HG02588 (cell line): ENCODE measurements at regions not wholly inside any gene's neighbourhood (a gene's known extent, or its start where the extent isn't known, plus 50 kb on each side); places are given as distances from the start of the nearest gene placed in this dataset.
A peak's percentile ranks its signal among the peaks of the same experiment; 100 is the strongest.

Experiments used
- ATAC-seq: cut with Tn5 transposase; IDR thresholded peaks from one replicate; pipeline ENCODE4 v1.9.1; 2021; ENCODE audit warnings: mild to moderate bottlenecking, moderate library complexity; ENCODE audit not compliant: unreplicated experiment

DNA sequence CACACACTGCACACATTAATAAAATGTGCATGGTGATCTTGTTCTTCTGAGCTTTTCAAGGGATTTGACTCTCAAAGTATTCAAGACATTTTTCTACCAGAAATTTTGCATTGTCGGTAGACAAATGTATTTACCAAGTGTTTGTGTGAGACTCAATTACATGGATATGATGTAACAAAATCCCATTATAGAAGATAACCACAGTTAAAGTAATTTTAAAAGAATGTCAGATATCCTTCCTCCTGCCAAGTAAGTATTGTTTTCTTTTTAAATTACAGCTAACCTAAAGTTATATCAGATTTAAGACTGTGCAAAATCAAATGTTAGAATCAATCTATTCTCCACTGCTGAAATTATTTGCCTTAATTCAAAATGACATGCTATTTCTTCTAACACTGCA is 1344.5 kb upstream of the CHAC2 start:
- no peak for ATAC-seq

DNA sequence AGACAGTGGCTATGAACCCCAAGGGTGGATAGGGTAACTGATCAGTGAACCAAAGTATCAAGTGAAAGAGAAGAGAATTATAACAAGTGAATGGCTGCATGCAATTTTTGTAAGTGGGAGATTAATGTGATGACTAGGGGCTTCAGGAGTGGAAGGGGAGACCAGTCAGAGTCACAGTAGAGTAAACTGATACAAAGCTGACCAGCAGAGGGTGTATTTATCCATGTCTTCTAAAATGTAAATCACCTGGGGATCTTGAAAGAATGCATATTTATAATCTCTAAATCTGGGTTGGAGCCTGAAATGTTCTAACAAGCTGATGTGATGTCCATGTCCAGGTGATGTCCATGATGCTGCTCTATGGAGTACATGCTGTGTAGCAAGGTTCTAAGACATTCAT is 1351.3 kb upstream of the CHAC2 start:
- ATAC-seq: no peak

DNA sequence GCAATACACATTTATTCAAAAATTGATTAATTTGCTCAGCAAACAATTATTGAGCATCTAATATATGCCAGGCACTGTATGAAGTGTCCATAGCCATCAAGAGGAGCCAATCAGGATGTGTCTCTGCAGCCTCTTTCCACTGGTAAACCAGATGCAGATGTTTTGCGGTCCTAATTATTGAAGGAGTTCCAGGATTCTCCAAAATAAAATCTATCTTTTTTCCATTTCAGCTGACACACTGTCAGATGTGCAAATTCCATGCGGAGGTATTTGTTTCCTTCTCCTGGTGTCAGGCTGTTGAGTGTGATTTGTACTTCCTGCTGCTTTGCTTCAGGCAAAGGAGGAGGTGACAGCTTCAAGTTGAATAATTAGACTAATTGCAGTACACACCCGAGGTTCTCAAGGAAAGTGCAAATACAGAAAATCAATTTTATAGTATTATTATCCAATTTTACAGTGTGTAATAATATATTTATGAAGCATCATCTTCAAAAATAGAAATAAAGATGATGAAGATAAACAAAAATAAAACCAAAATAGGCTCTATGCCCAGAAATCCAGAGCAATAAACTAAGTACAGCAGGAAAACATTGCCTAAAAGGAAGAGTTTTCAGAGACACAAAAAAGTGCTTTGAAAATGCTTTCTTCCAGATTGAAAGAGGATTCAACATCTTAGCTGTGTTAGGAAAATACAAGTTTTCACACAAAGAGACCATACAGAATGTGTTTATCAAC is 1352.9 kb upstream of the CHAC2 start:
- ATAC-seq: no peak

DNA sequence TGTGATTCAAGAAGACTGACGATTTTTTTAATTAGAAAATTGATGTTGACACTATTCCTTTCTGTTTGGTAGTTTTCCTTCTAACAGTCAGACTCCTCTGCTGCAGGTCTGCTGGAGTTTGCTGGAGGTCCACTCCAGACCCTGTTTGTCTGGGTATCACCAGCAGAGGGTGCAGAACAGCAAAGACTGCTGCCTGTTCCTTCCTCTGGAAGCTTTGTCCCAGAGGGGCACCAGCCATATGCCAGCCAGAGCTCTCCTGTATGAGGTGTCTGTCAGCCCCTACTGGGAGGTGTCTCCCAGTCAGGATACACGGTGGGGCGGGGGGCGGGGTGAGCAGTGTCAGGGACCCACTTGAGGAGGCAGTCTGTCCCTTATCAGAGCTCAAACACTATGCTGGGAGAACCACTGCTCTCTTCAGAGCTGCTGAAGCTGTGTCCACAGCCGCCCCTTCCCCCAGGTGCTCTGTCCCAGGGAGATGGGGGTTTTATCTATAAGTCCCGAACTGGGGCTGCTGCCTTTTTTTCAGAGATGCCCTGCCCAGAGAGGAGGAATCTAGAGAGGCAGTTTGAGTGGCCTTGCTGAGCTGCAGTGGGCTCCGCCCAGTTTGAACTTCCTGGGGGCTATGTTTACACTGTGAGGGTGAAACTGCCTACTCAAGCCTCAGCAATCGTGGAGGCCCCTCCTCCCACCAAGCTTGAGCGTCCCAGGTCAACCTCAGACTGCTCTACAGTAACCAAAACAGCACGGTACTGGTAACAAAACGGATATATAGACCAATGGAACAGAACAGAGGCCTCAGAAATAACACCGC is 1358.1 kb upstream of the CHAC2 start:
- peak; percentile 84 for ATAC-seq

DNA sequence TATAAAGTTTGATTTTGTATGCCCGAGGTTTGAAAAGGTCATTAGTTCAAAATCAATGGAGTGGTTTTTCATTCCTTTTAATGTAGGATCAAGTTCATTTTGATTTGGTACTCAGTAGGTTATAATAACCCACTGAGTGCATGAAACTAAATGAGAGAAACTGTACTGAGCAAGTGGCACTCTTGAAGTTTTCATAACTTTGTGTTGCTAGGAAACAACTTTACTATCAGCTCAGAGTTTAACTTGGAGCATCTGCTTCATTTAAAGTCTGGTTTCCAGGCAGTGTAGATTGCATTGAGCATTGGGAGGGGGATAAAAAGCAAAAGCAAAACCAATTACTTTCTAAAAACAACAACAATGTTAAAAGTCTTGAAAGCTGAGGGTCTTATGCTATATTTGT is 1361.6 kb upstream of the CHAC2 start:
- ATAC-seq: no peak

DNA sequence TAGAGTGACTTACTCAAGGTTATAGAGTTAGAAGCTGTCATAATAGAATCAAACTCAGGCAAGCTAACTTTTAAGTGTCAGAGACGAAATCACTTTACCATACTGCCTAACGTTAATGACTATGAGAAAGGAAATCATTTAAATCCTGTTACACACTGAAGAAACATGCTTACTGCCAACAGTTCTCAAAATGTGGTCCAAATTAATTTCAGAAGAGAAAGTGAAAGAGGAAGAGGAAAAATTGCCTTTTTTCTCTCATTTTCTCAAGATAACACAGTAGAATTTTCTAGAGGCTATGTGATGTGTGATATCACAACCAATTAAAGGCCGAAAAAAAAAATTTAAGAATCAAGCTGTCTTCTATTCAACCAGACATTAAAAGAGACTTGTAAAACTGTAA is 1362.7 kb upstream of the CHAC2 start:
- no peak for ATAC-seq

DNA sequence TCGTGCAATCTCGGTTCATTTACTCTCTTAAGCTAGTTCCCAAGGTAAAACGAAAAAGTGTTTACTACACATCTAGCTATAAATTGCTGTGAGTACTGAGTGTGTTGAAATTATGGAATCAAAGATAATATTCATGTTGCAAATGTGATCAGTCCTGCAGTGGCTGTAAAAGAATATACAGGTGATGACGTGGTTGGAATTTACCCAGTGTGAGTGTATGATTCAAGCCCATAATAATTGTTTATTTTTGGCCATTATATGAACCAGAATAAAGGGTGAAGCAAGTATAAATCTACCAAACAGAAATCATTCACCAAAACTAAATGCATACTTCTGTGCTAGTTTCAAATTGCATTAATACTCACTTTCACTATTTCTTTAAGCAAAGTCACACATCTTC is 1363.6 kb upstream of the CHAC2 start:
- no peak for ATAC-seq

DNA sequence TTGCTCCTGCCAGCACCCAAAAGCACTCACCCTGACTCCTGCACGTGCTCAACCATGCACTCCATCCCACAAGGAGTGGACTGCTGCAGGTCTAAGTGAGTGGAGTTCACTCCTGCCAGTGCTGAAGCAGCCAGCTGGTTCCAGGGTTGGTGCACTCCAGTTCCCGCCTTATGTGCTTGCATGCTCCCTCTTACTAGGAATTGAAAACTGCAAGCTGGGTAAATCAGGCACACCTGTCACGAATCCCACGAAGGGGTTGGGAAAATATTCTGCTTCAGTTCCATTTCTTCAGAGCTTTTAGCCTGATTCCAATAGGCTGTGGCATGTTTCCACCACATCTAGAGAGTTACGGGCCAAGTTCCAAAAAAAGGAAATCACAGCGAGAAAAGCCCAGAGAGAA is 1365.5 kb upstream of the CHAC2 start:
- ATAC-seq: no peak

DNA sequence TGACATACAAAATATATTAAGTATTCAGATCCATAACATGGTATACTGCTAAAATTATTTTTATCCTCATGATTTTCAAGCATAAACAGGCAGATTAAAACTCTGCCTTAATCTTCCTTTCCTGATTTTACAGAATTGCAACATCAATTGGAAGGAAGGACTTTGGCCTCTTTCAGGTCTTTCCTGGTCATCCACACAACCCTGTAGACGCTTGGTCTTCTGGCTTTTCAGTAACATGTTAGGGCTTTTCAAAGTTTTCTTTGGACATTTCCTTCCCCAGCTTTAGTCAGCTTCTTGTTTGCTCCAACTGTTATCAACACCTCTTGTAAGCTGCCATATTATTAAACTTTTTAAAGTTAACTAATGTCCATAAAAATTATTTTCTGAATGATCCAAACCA is 1364.9 kb upstream of the NRXN1 start:
- ATAC-seq: no peak

DNA sequence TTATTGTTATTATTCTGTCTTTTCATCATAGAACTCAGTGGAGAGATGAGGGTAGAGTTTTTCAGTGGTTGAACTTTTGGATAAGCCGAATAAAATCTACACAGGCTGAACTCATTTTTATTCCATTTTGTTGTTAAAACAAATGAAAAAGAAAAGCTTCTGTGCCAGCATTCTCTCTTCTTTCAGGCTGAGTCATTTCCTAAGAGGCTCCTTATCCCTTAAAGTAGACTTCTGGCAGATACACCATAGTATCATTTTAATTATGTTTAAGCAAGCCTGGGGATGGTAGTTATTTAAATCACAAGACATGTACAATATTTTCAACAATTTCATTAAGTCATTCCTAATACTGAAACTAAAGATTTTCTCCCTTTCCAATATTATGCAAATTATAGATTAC is 1364.0 kb upstream of the NRXN1 start:
- ATAC-seq: no peak

DNA sequence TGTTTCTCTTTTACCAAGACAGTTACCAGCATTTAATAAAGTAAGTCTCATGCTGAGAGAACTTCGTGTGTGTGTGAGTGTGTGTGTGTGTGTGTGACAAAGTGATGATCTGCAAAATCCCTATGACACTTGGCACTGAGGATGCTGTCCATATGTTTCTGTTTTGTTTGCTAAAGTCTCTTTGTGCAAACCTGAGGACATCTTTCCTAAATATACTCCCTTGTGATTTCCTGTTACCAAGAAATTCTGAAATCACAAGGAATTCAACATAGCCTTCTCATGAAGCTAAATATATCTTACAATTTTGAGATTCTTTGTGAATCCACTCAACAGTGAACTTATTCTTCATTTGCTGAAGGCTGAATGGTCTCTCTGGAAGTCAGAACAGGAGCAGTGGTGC is 1359.7 kb upstream of the NRXN1 start:
- no peak for ATAC-seq

DNA sequence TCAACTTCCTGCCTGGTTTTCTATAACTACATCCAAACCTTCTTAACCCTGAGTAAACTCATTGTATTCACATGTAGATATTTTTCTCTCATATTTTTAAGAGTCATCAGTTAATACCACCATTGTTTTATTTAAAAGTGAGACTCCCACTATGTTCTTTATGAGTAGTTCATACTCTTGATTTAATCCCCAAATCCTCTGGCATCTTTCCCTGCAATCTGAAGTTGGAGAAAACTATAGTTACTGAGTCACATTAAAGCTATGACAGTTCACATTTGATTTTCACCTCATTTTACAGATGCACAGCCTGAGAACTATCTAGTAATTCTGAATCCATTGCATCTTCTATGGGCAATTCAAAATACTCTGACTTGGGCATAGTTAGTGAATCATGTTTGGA is 1358.7 kb upstream of the NRXN1 start:
- ATAC-seq: no peak

DNA sequence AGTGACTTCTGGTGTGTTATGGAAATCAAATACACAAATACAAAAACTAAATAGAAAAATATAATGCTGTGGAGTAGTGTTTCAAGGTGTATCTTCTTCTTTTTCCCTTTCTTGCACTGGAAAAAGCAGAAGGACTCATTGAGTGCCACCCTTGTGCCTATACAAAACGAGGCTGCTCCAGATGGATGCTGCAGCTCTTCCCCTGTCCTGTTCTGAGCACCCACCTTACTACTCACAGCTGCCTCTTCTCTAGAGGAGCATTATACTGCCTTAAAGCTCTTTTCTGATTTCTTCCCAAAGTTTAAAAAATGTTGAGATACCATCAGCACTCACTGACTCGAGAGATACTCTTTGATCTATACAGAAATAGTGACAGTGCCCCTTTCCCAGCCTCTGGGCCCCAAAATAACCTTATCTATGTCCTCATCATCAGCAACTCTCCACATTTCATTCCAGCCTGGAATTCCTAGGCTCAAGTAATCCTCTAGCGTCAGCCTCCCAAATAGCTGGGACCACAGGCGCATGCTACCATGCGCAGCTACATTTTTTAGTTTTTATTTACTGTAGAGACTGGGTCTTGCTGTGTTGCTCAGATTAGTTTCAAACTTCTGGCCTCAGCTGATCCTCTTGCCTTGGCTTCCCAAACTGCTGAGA is 1356.1 kb upstream of the NRXN1 start:
- ATAC-seq: no peak

DNA sequence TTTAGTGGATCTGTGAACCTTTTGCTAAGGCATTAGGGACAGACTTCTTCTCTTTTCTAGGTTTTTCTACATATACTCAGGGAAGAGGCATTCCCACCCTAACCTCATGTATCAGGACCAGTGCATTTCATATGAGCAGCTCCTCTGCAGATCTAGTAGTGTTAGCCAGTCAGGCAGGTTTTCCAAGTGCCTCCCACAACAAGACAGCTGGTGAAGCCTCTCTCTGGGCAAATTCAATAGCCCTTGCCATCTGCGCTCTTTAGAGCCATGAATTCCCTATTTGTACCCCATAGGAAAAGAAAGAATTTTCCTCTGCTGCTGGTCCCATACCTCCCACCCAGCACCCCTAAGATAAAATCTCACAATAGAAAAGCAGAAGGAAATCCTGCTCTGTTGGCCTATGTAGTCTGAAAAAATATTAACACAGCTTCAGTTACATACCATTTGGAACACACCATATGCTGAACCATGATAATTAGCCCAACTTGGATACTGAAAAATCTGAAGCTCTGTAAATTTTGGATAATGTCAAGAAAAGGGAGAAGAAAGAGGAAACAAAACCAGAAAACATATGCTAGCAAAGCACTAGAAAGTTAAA is 1354.6 kb upstream of the NRXN1 start:
- no peak for ATAC-seq

DNA sequence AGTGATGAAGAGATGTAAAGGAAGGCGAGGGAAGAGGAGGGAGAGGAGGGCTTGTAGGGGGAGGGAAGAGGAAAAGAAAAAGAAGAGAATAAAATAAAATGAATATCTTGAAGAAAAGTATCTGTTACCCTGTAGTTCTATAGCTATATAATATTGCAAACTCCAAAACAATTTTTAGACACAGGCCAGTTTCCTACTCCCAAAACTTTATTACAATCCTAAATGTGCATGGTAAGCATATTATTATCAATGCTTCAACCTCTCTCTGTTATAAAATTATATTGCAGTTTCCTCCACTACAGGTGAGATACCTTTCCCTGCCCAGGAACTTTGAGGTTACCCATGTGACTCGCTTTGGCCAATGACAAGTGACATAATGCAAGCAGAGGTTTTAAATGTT is 1351.6 kb upstream of the NRXN1 start:
- ATAC-seq: no peak

DNA sequence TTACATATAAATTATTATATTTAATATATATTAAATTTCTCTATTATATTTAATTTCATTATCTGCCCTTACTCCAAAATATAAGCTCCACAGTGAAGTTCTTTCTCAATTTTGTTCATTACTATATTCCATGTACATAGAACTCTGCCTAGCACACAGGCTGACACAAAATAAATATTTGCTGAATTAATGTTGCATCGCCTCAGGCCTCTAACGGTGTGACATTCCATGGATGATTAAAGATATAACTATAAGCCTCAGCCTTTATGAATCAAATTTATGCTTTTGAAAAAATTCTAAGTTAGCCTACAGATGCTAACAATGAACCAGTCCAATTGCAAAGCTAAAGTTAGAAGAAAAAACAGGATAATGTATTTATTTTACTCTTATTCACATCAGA is 1337.2 kb upstream of the NRXN1 start:
- no peak for ATAC-seq

DNA sequence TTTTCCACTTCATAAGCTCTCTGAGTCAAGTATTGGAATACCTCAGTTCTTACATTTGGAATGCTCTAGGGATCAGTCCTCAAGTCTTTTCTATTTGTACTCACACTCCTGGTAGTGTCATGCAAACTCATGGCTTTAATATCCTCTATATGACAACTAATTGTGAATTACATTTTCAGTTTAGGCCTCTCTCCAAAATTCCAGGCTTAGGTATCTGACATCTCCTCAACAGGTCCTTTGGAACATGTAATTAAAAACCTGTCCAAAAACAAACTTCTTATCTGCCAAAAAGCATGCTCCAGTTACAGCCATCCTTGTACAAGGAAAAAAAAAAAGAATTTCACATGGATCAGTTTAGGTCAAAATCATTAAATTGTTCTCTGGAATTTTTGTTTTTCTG is 1336.2 kb upstream of the NRXN1 start:
- no peak for ATAC-seq

DNA sequence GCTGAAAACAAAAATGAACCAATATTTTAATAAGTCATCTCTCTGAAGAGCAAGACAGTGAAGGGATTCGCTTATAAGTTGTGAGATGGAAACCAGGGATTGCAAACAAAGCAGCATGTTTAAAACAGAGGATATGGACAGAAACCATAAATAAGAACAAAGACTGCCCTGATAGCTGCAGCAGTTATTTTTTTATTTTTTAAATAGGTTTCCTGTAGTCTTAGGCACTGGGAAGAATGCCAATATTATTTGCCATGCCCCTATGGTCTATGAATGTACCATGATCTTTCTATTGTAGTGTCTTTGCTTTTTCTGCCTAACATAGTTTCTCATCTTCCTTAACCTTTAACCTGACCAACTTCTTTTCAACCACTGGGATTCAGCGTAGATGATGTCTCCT is 1334.0 kb upstream of the NRXN1 start:
- ATAC-seq: no peak

DNA sequence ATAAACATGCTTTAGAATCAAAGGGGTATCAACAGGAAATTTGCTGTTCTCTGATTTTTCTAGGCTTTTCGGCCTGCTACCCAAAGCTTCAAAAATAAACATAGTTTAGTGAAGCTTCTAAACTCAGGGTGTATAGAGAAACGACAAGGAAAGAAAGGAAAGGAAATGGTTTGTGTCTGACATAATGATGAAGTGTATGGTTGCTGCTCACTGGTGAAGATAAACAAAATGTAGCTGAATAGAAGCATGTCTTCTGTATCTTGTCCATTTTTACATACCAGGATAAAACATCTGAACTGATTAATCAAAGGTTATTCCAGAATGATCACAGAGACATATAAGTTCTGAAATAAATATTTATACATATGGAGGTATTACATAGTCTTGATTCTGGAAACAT is 1324.6 kb upstream of the NRXN1 start:
- ATAC-seq: no peak

DNA sequence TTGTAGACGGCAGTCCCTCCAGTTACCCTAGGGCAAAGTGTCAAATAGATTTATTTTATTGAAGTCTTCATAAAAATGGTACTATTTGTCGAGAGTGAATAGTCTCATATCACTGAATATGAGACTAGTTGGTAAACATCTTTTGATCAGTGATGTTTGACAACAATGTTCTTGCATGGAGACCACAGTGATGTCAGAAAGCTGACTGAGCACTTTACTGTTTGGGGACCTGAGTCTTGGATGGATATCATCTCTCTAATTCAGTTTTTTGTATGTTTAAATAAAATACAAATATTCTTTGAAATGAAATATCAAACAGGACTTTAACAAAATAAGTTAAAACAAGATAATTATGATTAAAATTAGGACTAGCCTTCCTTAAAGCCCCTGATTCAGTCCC is 1315.4 kb upstream of the NRXN1 start:
- no peak for ATAC-seq

DNA sequence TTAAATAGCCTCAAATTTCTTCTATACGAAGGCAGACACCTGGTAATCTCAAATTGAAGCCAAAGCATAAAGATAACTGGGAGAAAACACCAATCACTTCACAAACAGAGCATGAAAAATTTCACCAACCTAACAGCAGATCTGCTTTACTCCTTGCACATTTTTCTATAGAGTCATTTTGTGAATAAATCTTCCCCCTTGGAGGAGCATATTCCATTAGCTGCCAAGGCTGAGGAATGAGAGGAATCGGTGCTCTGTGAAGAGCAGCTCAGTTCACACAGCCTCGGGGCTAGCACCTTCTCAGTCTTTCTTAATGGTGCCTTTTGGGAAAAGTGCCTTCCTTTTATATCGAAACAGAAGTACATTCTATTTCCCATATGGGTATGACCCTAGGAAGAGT is 1313.7 kb upstream of the NRXN1 start:
- no peak for ATAC-seq

DNA sequence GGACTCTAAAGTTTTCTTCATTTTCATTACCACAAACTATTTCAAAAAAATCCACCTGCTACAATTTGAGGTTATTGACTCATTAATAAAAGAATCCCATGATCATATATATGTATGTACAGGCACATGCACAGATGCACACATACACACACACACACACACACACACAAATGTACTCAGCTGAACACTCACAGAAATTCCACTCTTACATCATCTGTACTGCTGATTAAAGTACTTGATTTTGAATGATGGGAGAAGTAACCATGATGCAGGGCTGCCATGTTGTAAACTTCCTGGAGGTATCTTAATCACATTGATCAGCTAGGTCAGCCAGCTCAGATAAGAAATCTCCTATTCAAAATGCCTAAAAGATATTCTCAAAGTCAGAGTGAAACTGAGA is 1313.2 kb upstream of the NRXN1 start:
- no peak for ATAC-seq
